H1 (cell line): ENCODE measurements at regions not wholly inside any gene's neighbourhood (a gene's known extent, or its start where the extent isn't known, plus 50 kb on each side); places are given as distances from the start of the nearest gene placed in this dataset.

Experiments
- CTCF ChIA-PET: fragments of 300-600 bp; sonication (Branson Sonifier 250); formaldehyde crosslinking; loops from one replicate; lab custom pipeline; 2021; ENCODE audit not compliant: partially characterized antibody; lab: Charles Lee
- POLR2A ChIA-PET: fragments of 300-600 bp; sonication (Branson Sonifier 250); formaldehyde crosslinking; loops from one replicate; lab custom pipeline; 2021; ENCODE audit warnings: inconsistent platforms; ENCODE audit not compliant: partially characterized antibody; lab: Charles Lee
- DNase-seq, 2 experiments: peaks; one replicate each; pipeline versions ENCODE4 v3.0.0 to v3.0.0-alpha.2; 2010 to 2022; ENCODE audit warnings: low spot score in 2 of 2, low read depth in 1 of 2, mixed read lengths in 1 of 2
- FAIRE-seq: peaks from 2 replicates; lab custom pipeline; 2011; peaks lifted over from hg19 to GRCh38; lab: Jason Lieb, UNC
- H2AFZ ChIP-seq: 2 replicates; pipeline ENCODE4 v1.8.1; 2012; ENCODE audit warnings: low read length, inconsistent platforms
- H2AK5ac ChIP-seq: 2 replicates; pipeline ENCODE4 v1.6.1; 2013; ENCODE audit warnings: low read depth, low read length
- H2BK120ac ChIP-seq: replicated peaks from 2 replicates; pipeline ENCODE3; 2013; ENCODE audit warnings: low read depth, low read length, inconsistent platforms
- H2BK12ac ChIP-seq: 2 replicates; pipeline ENCODE4 v1.6.1; 2013; ENCODE audit warnings: low read depth, low read length
- H2BK15ac ChIP-seq: 2 replicates; pipeline ENCODE4 v1.6.1; 2013; ENCODE audit warnings: low read length
- H2BK20ac ChIP-seq: 2 replicates; pipeline ENCODE4 v1.6.1; 2013; ENCODE audit warnings: low read length
- H2BK5ac ChIP-seq: 2 replicates; pipeline ENCODE4 v1.6.1; 2013; ENCODE audit warnings: low read depth, low read length
- H3K14ac ChIP-seq: 2 replicates; pipeline ENCODE4 v1.6.1; 2013; ENCODE audit warnings: inconsistent platforms; ENCODE audit not compliant: insufficient read length
- H3K18ac ChIP-seq: 2 replicates; pipeline ENCODE4 v1.6.1; 2013; ENCODE audit warnings: low read length; ENCODE audit errors: extremely low read depth
- H3K23ac ChIP-seq: 2 replicates; pipeline ENCODE4 v1.6.1; 2013; ENCODE audit warnings: inconsistent platforms; ENCODE audit not compliant: insufficient read length
- H3K23me2 ChIP-seq: 2 replicates; pipeline ENCODE4 v1.6.1; 2013; ENCODE audit warnings: low read depth, low read length
- H3K27ac ChIP-seq: 2 replicates; pipeline ENCODE4 v1.6.1; 2011; ENCODE audit warnings: low read depth, low read length, inconsistent platforms
- H3K27me3 ChIP-seq, 4 experiments: replicated peaks in 1 of 4; 1 replicate in 1 of 4; 2 replicates in 3 of 4; pipeline versions ENCODE4 v1.6.1 to v1.8.1; 2011 to 2013; ENCODE audit warnings: low read length in 3 of 4, mild to moderate bottlenecking in 3 of 4, inconsistent platforms in 2 of 4, mixed read lengths in 2 of 4, moderate library complexity in 1 of 4; ENCODE audit not compliant: control insufficient read depth in 3 of 4, insufficient read depth in 3 of 4; ENCODE audit errors: extremely low read depth in 1 of 4
- H3K36me3 ChIP-seq, 4 experiments: 2 replicates each; pipeline versions ENCODE4 v1.6.1 to v1.8.1; 2011 to 2013; ENCODE audit warnings: mild to moderate bottlenecking in 4 of 4, low read length in 3 of 4, moderate library complexity in 2 of 4, control low read depth in 1 of 4, inconsistent platforms in 1 of 4; ENCODE audit not compliant: insufficient read depth in 4 of 4, control insufficient read depth in 2 of 4
- H3K4ac ChIP-seq: replicated peaks from 2 replicates; pipeline ENCODE3; 2013; ENCODE audit warnings: low read length, low read depth, mixed read lengths, inconsistent platforms; ENCODE audit not compliant: insufficient read length
- H3K4me1 ChIP-seq, 4 experiments: replicated peaks in 1 of 4; 1 replicate in 1 of 4; 2 replicates in 3 of 4; pipeline versions ENCODE4 v1.6.1 to v1.8.1; 2011 to 2013; ENCODE audit warnings: low read length in 3 of 4, inconsistent platforms in 2 of 4, mixed read lengths in 1 of 4; ENCODE audit not compliant: insufficient read depth in 4 of 4, control insufficient read depth in 3 of 4
- H3K4me2 ChIP-seq, 2 experiments: 2 replicates each; pipeline versions ENCODE4 v1.6.1 to v1.8.1; 2011 to 2013; ENCODE audit warnings: low read depth in 2 of 2, low read length in 2 of 2, control low read depth in 1 of 2, inconsistent platforms in 1 of 2, mild to moderate bottlenecking in 1 of 2; ENCODE audit not compliant: insufficient read depth in 1 of 2
- H3K4me3 ChIP-seq, 4 experiments: fragments of 200-600, 300-600 bp in 1 of 4; sonication (generic), shearing (Covaris generic), sonication (Bioruptor Twin) in 1 of 4; 2 replicates each; pipeline versions ENCODE4 v1.5.1 to v1.8.1; 2011 to 2016; ENCODE audit warnings: low read length in 4 of 4, low read depth in 3 of 4, control low read depth in 2 of 4, inconsistent platforms in 2 of 4, mild to moderate bottlenecking in 2 of 4, mixed read lengths in 1 of 4, moderate library complexity in 1 of 4; ENCODE audit not compliant: insufficient read depth in 2 of 4; ENCODE audit errors: extremely low read depth in 1 of 4
- H3K56ac ChIP-seq: replicated peaks from 2 replicates; pipeline ENCODE3; 2013; ENCODE audit warnings: low read depth, mild to moderate bottlenecking, mixed read lengths, low read length, inconsistent platforms; ENCODE audit not compliant: insufficient read length
- H3K79me1 ChIP-seq: 2 replicates; pipeline ENCODE4 v1.6.1; 2013; ENCODE audit warnings: low read depth, low read length, control low read depth
- H3K79me2 ChIP-seq, 2 experiments: 2 replicates each; pipeline versions ENCODE4 v1.6.1 to v1.8.1; 2012 to 2013; ENCODE audit warnings: low read length in 2 of 2, mild to moderate bottlenecking in 2 of 2, inconsistent platforms in 1 of 2; ENCODE audit not compliant: insufficient read depth in 2 of 2, control insufficient read depth in 1 of 2
- H3K9ac ChIP-seq, 4 experiments: replicated peaks in 1 of 4; 1 replicate in 1 of 4; 2 replicates in 3 of 4; pipeline versions ENCODE4 v1.6.1 to v1.8.1; 2011 to 2013; ENCODE audit warnings: low read depth in 3 of 4, low read length in 3 of 4, control low read depth in 2 of 4, mild to moderate bottlenecking in 2 of 4, moderate library complexity in 2 of 4, inconsistent platforms in 1 of 4; ENCODE audit errors: extremely low read depth in 1 of 4
- H3K9me3 ChIP-seq, 2 experiments: 2 replicates each; pipeline versions ENCODE4 v1.6.1 to v1.8.1; 2012 to 2013; ENCODE audit warnings: mild to moderate bottlenecking in 2 of 2, moderate library complexity in 2 of 2, control low read depth in 1 of 2, inconsistent platforms in 1 of 2, low read depth in 1 of 2, low read length in 1 of 2, mixed read lengths in 1 of 2; ENCODE audit not compliant: insufficient read depth in 2 of 2
- H4K20me1 ChIP-seq, 2 experiments: replicated peaks in 1 of 2; 2 replicates each; pipeline versions ENCODE3 to v1.8.1; 2011 to 2013; ENCODE audit warnings: inconsistent platforms in 2 of 2, low read length in 2 of 2, mild to moderate bottlenecking in 1 of 2; ENCODE audit not compliant: insufficient read depth in 2 of 2, control insufficient read depth in 1 of 2
- H4K5ac ChIP-seq: 2 replicates; pipeline ENCODE4 v1.6.1; 2013; ENCODE audit warnings: low read length, low read depth, mixed read lengths, inconsistent platforms; ENCODE audit not compliant: insufficient read length
- H4K8ac ChIP-seq: 2 replicates; pipeline ENCODE4 v1.8.0; 2013; ENCODE audit warnings: mild to moderate bottlenecking, moderate library complexity, low read length, inconsistent platforms; ENCODE audit not compliant: insufficient read depth; ENCODE audit errors: extremely low read depth
- H4K91ac ChIP-seq: replicated peaks from 2 replicates; pipeline ENCODE3; 2013; ENCODE audit warnings: low read length, mixed read lengths, inconsistent platforms; ENCODE audit not compliant: insufficient read length
- JUN ChIP-seq: IDR thresholded peaks from 2 replicates; pipeline ENCODE4 v1.6.1; 2011; ENCODE audit warnings: low read depth, mild to moderate bottlenecking, improper control_type of control experiment, low read length
- KDM4A ChIP-seq: IDR thresholded peaks from one replicate; pipeline ENCODE4 v1.7.1; 2012; ENCODE audit warnings: low read depth, mild to moderate bottlenecking, moderate library complexity, low read length, inconsistent platforms; ENCODE audit not compliant: severe bottlenecking
- MAFK ChIP-seq: IDR thresholded peaks from 2 replicates; pipeline ENCODE4 v1.6.1; 2012; ENCODE audit warnings: low read depth, mild to moderate bottlenecking, improper control_type of control experiment, low read length
- RAD21 ChIP-seq, 2 experiments: IDR thresholded peaks in 1 of 2; conservative IDR thresholded peaks in 1 of 2; 2 replicates each; pipeline ENCODE4 v1.6.1; 2011; ENCODE audit warnings: low read depth in 2 of 2, low read length in 2 of 2, improper control_type of control experiment in 1 of 2, inconsistent platforms in 1 of 2, mild to moderate bottlenecking in 1 of 2, moderate library complexity in 1 of 2
- SP1 ChIP-seq: IDR thresholded peaks from 2 replicates; pipeline ENCODE4 v1.6.1; 2011; ENCODE audit warnings: low read depth, low read length
- TAF7 ChIP-seq: optimal IDR thresholded peaks from 2 replicates; pipeline ENCODE3; 2011; ENCODE audit warnings: low read depth, mild to moderate bottlenecking, inconsistent platforms, low read length, moderate library complexity, borderline replicate concordance
- TEAD4 ChIP-seq: IDR thresholded peaks from 2 replicates; pipeline ENCODE4 v1.6.1; 2012; ENCODE audit warnings: low read depth, low read length, inconsistent platforms, mixed read lengths
- WGBS, 2 experiments: shearing (Covaris generic) in 1 of 2; methylation state at CpG; one replicate each; pipeline versions ENCODE4 v1.1.6 to v1.1.7; 2013 to 2015; ENCODE audit warnings: low lambda C conversion rate in 2 of 2, mixed read lengths in 2 of 2, inconsistent platforms in 1 of 2, low coverage in 1 of 2, missing lambda C conversion rate in 1 of 2; ENCODE audit not compliant: insufficient replicate concordance in 2 of 2, insufficient coverage in 1 of 2, insufficient read length in 1 of 2; ENCODE audit errors: extremely low coverage in 1 of 2, missing lambda C conversion rate in 1 of 2; 5-methylcytosine and 5-hydroxymethylcytosine counted together
- TF ChIP-seq, protein P1 (sequence below): IDR thresholded peaks from 2 replicates; pipeline ENCODE4 v1.6.1; 2011; ENCODE audit warnings: low read length, improper control_type of control experiment

DNA sequence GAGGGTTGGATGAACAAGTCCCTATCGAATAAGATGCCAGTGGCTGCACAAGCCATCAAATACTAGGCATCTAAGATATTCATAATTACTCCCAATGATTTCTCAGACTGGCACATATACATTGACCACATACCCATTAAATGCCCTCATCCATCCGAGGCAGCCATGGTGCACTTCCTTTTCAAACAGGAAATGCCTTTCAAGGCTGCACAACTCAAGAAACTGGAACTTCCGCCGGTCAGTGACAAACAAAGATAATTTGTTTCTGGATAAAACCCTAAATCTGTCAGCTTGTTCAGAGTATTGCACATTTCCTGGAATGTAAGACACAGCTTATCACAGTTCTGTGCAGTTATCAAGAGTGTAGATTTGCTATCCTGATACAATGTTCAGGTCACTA, 203.7 kb downstream of the RMST start:
- H2BK15ac ChIP-seq, result no peak overlapping the region
- H4K5ac ChIP-seq, result no peak overlapping the region
- H4K20me1 ChIP-seq, result no peaks in the 10 kb centered on the region
- no peak overlapping the region for H3K56ac ChIP-seq
- no peaks in the 10 kb centered on the region for H3K27me3 ChIP-seq
- H3K4ac ChIP-seq, result no peak overlapping the region
- no peak overlapping the region for H4K91ac ChIP-seq
- no peak overlapping the region for H3K14ac ChIP-seq
- no peak overlapping the region for H3K23ac ChIP-seq
- no peak overlapping the region for H2BK120ac ChIP-seq
- H3K9ac ChIP-seq, result no peak overlapping the region
- H3K79me2 ChIP-seq, result no peaks in the 10 kb centered on the region
- POLR2A ChIA-PET, result no interaction called here
- 69% methylated on average over 4 of the region's 4 CpGs; no CpG with 5 or more reads in 1 of the 2 experiments for WGBS, 2 experiments
- no peak overlapping the region for H2BK5ac ChIP-seq
- DNase-seq (no peak), FAIRE-seq (no peak)
- CTCF ChIA-PET, result no interaction called here
- no peak overlapping the region for H2BK20ac ChIP-seq
- peaks cover 6 to 14% of the 10 kb centered on the region in 2 experiments; a peak in 3 of 4 replicates for H3K9me3 ChIP-seq
- no peaks in the 10 kb centered on the region for H3K79me1 ChIP-seq
- no peak overlapping the region for H3K18ac ChIP-seq
- H3K4me2 ChIP-seq, result no peak overlapping the region
- H3K4me3 ChIP-seq, result no peak overlapping the region
- H2BK12ac ChIP-seq, result no peak overlapping the region
- H2AK5ac ChIP-seq, result no peak overlapping the region
- H3K36me3 ChIP-seq, result no peaks in the 10 kb centered on the region
- H3K23me2 ChIP-seq, result peaks cover 3% of the 10 kb centered on the region; the same call in 1 of the 2 replicates
- H3K27ac ChIP-seq, result no peak overlapping the region
- H4K8ac ChIP-seq, result no peak overlapping the region
- TF ChIP-seq MAFK (no peak), KDM4A (no peak), RAD21 (IDR thresholded peaks at IDR 0.05 in 1 of 2, conservative IDR thresholded peaks at IDR 0.05 in 1 of 2; ENCODE audit: low read depth in 2 of 2, low read length in 2 of 2) (no peak), JUN (no peak), TEAD4 (no peak), TAF7 (no peak), SP1 (no peak)
- TF ChIP-seq, protein P1, sequence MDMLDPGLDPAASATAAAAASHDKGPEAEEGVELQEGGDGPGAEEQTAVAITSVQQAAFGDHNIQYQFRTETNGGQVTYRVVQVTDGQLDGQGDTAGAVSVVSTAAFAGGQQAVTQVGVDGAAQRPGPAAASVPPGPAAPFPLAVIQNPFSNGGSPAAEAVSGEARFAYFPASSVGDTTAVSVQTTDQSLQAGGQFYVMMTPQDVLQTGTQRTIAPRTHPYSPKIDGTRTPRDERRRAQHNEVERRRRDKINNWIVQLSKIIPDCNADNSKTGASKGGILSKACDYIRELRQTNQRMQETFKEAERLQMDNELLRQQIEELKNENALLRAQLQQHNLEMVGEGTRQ, result no peak
- H3K4me1 ChIP-seq, result no peaks in the 10 kb centered on the region
- H2AFZ ChIP-seq, result no peak overlapping the region
